22Rv1 (cell line): ENCODE measurements at regions not wholly inside any gene's neighbourhood (a gene's known extent, or its start where the extent isn't known, plus 50 kb on each side); places are given as distances from the start of the nearest gene placed in this dataset.

Source experiments
- H3K27ac ChIP-seq: fragments of 450-650 bp; 2 replicates; pipeline ENCODE4 v1.5.1; 2017
- ZFX ChIP-seq: fragments of 450-650 bp; IDR thresholded peaks from 2 replicates; pipeline ENCODE4 v1.6.1; 2017; ENCODE audit warnings: antibody characterized with exemption, borderline replicate concordance
- TF ChIP-seq, protein P1 (sequence below): fragments of 450-650 bp; IDR thresholded peaks from 2 replicates; pipeline ENCODE4 v1.5.1; 2017; ENCODE audit warnings: mild to moderate bottlenecking

DNA sequence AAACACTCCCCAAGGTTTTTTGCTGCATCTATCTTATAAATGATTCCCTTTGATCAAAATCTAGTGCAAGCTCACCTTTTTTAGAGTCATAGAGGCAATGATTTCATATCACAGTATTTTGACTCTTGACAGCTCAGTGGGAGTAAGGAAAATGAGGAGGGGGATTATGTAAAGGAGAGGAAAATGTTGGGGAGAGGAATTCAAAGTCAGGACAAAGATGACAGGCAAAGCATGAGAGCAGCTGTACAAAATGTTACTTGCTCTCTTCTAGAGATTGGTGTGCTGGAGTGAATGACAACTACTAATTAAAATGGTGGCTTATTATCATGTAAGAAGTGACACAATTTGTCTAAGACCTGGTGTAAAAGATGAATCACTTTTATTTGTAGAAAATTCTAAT, 644.6 kb upstream of the CHORDC1 start:
- TF ChIP-seq, protein P1, sequence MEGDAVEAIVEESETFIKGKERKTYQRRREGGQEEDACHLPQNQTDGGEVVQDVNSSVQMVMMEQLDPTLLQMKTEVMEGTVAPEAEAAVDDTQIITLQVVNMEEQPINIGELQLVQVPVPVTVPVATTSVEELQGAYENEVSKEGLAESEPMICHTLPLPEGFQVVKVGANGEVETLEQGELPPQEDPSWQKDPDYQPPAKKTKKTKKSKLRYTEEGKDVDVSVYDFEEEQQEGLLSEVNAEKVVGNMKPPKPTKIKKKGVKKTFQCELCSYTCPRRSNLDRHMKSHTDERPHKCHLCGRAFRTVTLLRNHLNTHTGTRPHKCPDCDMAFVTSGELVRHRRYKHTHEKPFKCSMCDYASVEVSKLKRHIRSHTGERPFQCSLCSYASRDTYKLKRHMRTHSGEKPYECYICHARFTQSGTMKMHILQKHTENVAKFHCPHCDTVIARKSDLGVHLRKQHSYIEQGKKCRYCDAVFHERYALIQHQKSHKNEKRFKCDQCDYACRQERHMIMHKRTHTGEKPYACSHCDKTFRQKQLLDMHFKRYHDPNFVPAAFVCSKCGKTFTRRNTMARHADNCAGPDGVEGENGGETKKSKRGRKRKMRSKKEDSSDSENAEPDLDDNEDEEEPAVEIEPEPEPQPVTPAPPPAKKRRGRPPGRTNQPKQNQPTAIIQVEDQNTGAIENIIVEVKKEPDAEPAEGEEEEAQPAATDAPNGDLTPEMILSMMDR = no peak
- no peak for TF ChIP-seq ZFX
- no peak overlapping the region for H3K27ac ChIP-seq

DNA sequence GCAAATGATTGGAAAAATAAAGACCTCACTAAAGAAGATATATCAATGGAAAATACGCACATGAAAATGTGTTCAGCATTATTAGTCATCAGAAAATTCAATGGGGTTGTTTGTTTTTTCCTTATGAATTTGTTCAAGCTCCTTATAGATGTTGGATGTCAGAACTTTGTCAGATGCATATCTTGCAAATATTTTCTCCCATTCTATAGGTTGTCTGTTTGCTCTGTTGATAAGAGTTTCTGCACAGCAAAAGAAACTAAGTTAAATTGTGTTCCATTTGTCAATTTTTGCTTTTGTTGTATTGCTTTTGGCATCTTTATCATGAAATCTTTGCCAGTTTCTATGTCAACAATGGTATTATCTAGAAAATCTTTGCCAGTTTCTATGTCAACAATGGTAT, 633.9 kb upstream of the CHORDC1 start:
- no peak for TF ChIP-seq ZFX
- TF ChIP-seq, protein P1 = no peak

DNA sequence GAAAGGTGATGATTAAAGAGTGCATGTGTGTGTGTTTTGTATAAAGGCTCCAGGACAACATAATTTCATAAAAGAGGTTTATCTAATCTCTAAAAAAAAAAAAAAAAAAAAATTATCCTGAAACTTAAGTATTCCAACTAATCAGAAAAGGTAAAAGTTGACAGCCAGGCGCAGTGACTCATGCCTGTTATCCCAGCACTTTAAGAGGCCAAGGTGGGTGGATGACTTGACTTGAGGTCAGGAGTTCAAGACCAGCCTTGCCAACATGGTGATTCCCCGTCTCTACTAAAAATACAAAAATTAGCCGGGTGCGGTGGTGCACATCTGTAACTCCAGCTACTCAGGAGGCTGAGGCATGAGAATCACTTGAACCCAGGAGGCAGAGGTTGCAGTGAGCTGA, 632.7 kb upstream of the CHORDC1 start:
- no peak for TF ChIP-seq ZFX
- TF ChIP-seq, protein P1 = no peak
- no peak overlapping the region for H3K27ac ChIP-seq

More for the DNA sequence above, 633.9 kb upstream of the CHORDC1 start:
- no peak overlapping the region for H3K27ac ChIP-seq

DNA sequence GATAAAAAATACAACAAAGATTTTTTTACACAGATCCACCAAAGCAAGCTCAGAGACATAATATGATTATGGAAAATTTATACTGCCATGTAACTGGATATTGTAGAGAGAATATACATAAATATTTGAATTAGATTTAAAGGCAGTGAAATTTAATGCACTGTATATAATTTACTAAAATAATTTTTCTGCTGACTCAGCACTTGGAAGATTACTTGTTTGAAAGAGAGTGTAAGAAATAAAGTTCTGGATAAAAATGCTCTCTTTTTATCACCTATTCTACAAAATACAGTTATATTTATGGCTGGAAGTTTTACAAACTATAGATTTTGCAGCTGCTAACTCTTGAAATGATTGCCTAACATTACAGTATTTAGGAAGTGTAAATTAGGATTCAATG, 628.3 kb upstream of the CHORDC1 start:
- H3K27ac ChIP-seq = no peak overlapping the region

DNA sequence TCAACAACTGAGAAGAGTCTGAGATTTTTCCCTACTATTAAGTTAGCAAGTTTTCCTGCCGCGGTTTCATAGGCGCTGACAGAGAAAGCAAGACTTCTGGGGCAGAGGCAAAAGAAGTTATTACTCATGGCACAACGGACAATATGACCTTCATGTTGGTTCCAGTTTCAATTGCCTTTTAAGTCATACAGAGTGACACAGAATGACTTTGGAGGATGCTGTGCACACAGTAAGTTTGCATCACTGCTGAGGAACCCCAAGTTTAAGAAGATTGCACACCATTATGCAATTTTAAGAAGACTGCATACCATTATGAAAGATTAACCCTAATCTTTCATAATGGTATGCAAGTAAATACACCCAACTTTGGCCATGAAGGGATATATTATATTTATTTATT, 626.5 kb upstream of the CHORDC1 start:
- no peak for TF ChIP-seq ZFX
- TF ChIP-seq, protein P1 = no peak
- no peak overlapping the region for H3K27ac ChIP-seq

More for the DNA sequence above, 628.3 kb upstream of the CHORDC1 start:
- no peak for TF ChIP-seq ZFX
- TF ChIP-seq, protein P1 = no peak

DNA sequence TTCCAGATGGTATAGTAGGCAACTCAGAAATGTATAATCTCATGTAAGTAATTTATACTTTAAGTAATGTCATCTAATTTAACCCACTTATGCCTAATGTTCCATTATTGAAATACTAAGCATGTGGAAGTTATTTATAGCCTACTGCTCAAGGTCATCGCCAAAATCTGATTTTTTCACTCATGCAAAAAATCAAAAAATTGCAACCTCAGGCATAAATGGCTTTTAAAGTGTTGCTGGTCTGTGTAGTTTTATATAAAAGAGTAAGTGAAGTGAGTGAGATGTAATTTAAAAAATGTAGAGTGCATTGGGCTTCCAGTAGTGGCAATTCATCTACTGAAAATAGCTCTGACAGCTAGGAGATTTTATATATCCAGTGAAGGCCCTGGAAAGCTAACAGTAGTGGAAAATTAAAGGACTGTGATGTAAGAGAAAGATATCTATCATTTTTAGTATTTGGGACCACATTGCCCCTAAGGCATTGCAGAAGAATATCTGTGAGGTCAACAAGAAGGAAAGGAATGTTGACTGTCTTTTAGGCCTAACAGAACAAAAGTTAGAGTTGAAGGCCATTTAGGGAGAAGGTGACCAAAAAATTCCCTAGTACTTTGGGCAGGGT, 624.5 kb upstream of the CHORDC1 start:
- H3K27ac ChIP-seq = no peak overlapping the region
- TF ChIP-seq, protein P1 = no peak
- no peak for TF ChIP-seq ZFX

DNA sequence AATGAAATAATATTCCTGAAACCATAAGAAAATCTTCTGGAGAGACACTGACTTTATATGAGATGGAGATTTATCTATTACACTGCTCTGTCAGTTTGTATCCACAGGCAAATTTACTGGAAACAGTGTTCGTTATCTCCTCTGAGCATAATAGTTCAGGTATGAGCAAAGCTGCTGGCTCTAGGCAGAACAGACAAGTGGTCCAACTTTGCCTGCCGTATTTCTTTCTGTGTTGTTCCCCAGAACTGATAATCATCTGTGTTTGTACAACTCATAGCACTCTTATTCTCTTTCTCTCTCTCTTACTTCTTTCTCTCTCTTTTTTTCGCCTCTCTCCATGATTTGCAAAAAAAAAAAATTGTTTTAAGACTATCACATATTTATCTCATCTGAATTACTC, 623.8 kb upstream of the CHORDC1 start:
- no peak overlapping the region for H3K27ac ChIP-seq
- TF ChIP-seq, protein P1 = no peak
- no peak for TF ChIP-seq ZFX
